H1 (cell line): ENCODE measurements at regions not wholly inside any gene's neighbourhood (a gene's known extent, or its start where the extent isn't known, plus 50 kb on each side); places are given as distances from the start of the nearest gene placed in this dataset.

Experiments
- CTCF ChIA-PET: fragments of 300-600 bp; sonication (Branson Sonifier 250); formaldehyde crosslinking; loops from one replicate; lab custom pipeline; 2021; ENCODE audit not compliant: partially characterized antibody; lab: Charles Lee
- POLR2A ChIA-PET: fragments of 300-600 bp; sonication (Branson Sonifier 250); formaldehyde crosslinking; loops from one replicate; lab custom pipeline; 2021; ENCODE audit warnings: inconsistent platforms; ENCODE audit not compliant: partially characterized antibody; lab: Charles Lee
- DNase-seq, 2 experiments: peaks; one replicate each; pipeline versions ENCODE4 v3.0.0 to v3.0.0-alpha.2; 2010 to 2022; ENCODE audit warnings: low spot score in 2 of 2, low read depth in 1 of 2, mixed read lengths in 1 of 2
- FAIRE-seq: peaks from 2 replicates; lab custom pipeline; 2011; peaks lifted over from hg19 to GRCh38; lab: Jason Lieb, UNC
- H2AFZ ChIP-seq: 2 replicates; pipeline ENCODE4 v1.8.1; 2012; ENCODE audit warnings: low read length, inconsistent platforms
- H2AK5ac ChIP-seq: 2 replicates; pipeline ENCODE4 v1.6.1; 2013; ENCODE audit warnings: low read depth, low read length
- H2BK120ac ChIP-seq: replicated peaks from 2 replicates; pipeline ENCODE3; 2013; ENCODE audit warnings: low read depth, low read length, inconsistent platforms
- H2BK12ac ChIP-seq: 2 replicates; pipeline ENCODE4 v1.6.1; 2013; ENCODE audit warnings: low read depth, low read length
- H2BK15ac ChIP-seq: 2 replicates; pipeline ENCODE4 v1.6.1; 2013; ENCODE audit warnings: low read length
- H2BK20ac ChIP-seq: 2 replicates; pipeline ENCODE4 v1.6.1; 2013; ENCODE audit warnings: low read length
- H2BK5ac ChIP-seq: 2 replicates; pipeline ENCODE4 v1.6.1; 2013; ENCODE audit warnings: low read depth, low read length
- H3K14ac ChIP-seq: 2 replicates; pipeline ENCODE4 v1.6.1; 2013; ENCODE audit warnings: inconsistent platforms; ENCODE audit not compliant: insufficient read length
- H3K18ac ChIP-seq: 2 replicates; pipeline ENCODE4 v1.6.1; 2013; ENCODE audit warnings: low read length; ENCODE audit errors: extremely low read depth
- H3K23ac ChIP-seq: 2 replicates; pipeline ENCODE4 v1.6.1; 2013; ENCODE audit warnings: inconsistent platforms; ENCODE audit not compliant: insufficient read length
- H3K23me2 ChIP-seq: 2 replicates; pipeline ENCODE4 v1.6.1; 2013; ENCODE audit warnings: low read depth, low read length
- H3K27ac ChIP-seq: 2 replicates; pipeline ENCODE4 v1.6.1; 2011; ENCODE audit warnings: low read depth, low read length, inconsistent platforms
- H3K27me3 ChIP-seq, 4 experiments: replicated peaks in 1 of 4; 1 replicate in 1 of 4; 2 replicates in 3 of 4; pipeline versions ENCODE4 v1.6.1 to v1.8.1; 2011 to 2013; ENCODE audit warnings: low read length in 3 of 4, mild to moderate bottlenecking in 3 of 4, inconsistent platforms in 2 of 4, mixed read lengths in 2 of 4, moderate library complexity in 1 of 4; ENCODE audit not compliant: control insufficient read depth in 3 of 4, insufficient read depth in 3 of 4; ENCODE audit errors: extremely low read depth in 1 of 4
- H3K36me3 ChIP-seq, 4 experiments: 2 replicates each; pipeline versions ENCODE4 v1.6.1 to v1.8.1; 2011 to 2013; ENCODE audit warnings: mild to moderate bottlenecking in 4 of 4, low read length in 3 of 4, moderate library complexity in 2 of 4, control low read depth in 1 of 4, inconsistent platforms in 1 of 4; ENCODE audit not compliant: insufficient read depth in 4 of 4, control insufficient read depth in 2 of 4
- H3K4ac ChIP-seq: replicated peaks from 2 replicates; pipeline ENCODE3; 2013; ENCODE audit warnings: low read length, low read depth, mixed read lengths, inconsistent platforms; ENCODE audit not compliant: insufficient read length
- H3K4me1 ChIP-seq, 4 experiments: replicated peaks in 1 of 4; 1 replicate in 1 of 4; 2 replicates in 3 of 4; pipeline versions ENCODE4 v1.6.1 to v1.8.1; 2011 to 2013; ENCODE audit warnings: low read length in 3 of 4, inconsistent platforms in 2 of 4, mixed read lengths in 1 of 4; ENCODE audit not compliant: insufficient read depth in 4 of 4, control insufficient read depth in 3 of 4
- H3K4me2 ChIP-seq, 2 experiments: 2 replicates each; pipeline versions ENCODE4 v1.6.1 to v1.8.1; 2011 to 2013; ENCODE audit warnings: low read depth in 2 of 2, low read length in 2 of 2, control low read depth in 1 of 2, inconsistent platforms in 1 of 2, mild to moderate bottlenecking in 1 of 2; ENCODE audit not compliant: insufficient read depth in 1 of 2
- H3K4me3 ChIP-seq, 4 experiments: fragments of 200-600, 300-600 bp in 1 of 4; sonication (generic), shearing (Covaris generic), sonication (Bioruptor Twin) in 1 of 4; 2 replicates each; pipeline versions ENCODE4 v1.5.1 to v1.8.1; 2011 to 2016; ENCODE audit warnings: low read length in 4 of 4, low read depth in 3 of 4, control low read depth in 2 of 4, inconsistent platforms in 2 of 4, mild to moderate bottlenecking in 2 of 4, mixed read lengths in 1 of 4, moderate library complexity in 1 of 4; ENCODE audit not compliant: insufficient read depth in 2 of 4; ENCODE audit errors: extremely low read depth in 1 of 4
- H3K56ac ChIP-seq: replicated peaks from 2 replicates; pipeline ENCODE3; 2013; ENCODE audit warnings: low read depth, mild to moderate bottlenecking, mixed read lengths, low read length, inconsistent platforms; ENCODE audit not compliant: insufficient read length
- H3K79me1 ChIP-seq: 2 replicates; pipeline ENCODE4 v1.6.1; 2013; ENCODE audit warnings: low read depth, low read length, control low read depth
- H3K79me2 ChIP-seq, 2 experiments: 2 replicates each; pipeline versions ENCODE4 v1.6.1 to v1.8.1; 2012 to 2013; ENCODE audit warnings: low read length in 2 of 2, mild to moderate bottlenecking in 2 of 2, inconsistent platforms in 1 of 2; ENCODE audit not compliant: insufficient read depth in 2 of 2, control insufficient read depth in 1 of 2
- H3K9ac ChIP-seq, 4 experiments: replicated peaks in 1 of 4; 1 replicate in 1 of 4; 2 replicates in 3 of 4; pipeline versions ENCODE4 v1.6.1 to v1.8.1; 2011 to 2013; ENCODE audit warnings: low read depth in 3 of 4, low read length in 3 of 4, control low read depth in 2 of 4, mild to moderate bottlenecking in 2 of 4, moderate library complexity in 2 of 4, inconsistent platforms in 1 of 4; ENCODE audit errors: extremely low read depth in 1 of 4
- H3K9me3 ChIP-seq, 2 experiments: 2 replicates each; pipeline versions ENCODE4 v1.6.1 to v1.8.1; 2012 to 2013; ENCODE audit warnings: mild to moderate bottlenecking in 2 of 2, moderate library complexity in 2 of 2, control low read depth in 1 of 2, inconsistent platforms in 1 of 2, low read depth in 1 of 2, low read length in 1 of 2, mixed read lengths in 1 of 2; ENCODE audit not compliant: insufficient read depth in 2 of 2
- H4K20me1 ChIP-seq, 2 experiments: replicated peaks in 1 of 2; 2 replicates each; pipeline versions ENCODE3 to v1.8.1; 2011 to 2013; ENCODE audit warnings: inconsistent platforms in 2 of 2, low read length in 2 of 2, mild to moderate bottlenecking in 1 of 2; ENCODE audit not compliant: insufficient read depth in 2 of 2, control insufficient read depth in 1 of 2
- H4K5ac ChIP-seq: 2 replicates; pipeline ENCODE4 v1.6.1; 2013; ENCODE audit warnings: low read length, low read depth, mixed read lengths, inconsistent platforms; ENCODE audit not compliant: insufficient read length
- H4K8ac ChIP-seq: 2 replicates; pipeline ENCODE4 v1.8.0; 2013; ENCODE audit warnings: mild to moderate bottlenecking, moderate library complexity, low read length, inconsistent platforms; ENCODE audit not compliant: insufficient read depth; ENCODE audit errors: extremely low read depth
- H4K91ac ChIP-seq: replicated peaks from 2 replicates; pipeline ENCODE3; 2013; ENCODE audit warnings: low read length, mixed read lengths, inconsistent platforms; ENCODE audit not compliant: insufficient read length
- BCL11A ChIP-seq, 2 experiments: IDR thresholded peaks; one replicate each; pipeline ENCODE4 v1.6.1; 2011; ENCODE audit warnings: low read depth in 2 of 2, low read length in 2 of 2, mild to moderate bottlenecking in 2 of 2
- CTBP2 ChIP-seq: IDR thresholded peaks from 2 replicates; pipeline ENCODE4 v1.7.0; 2011; ENCODE audit warnings: borderline replicate concordance, mild to moderate bottlenecking, moderate library complexity, mixed read lengths, low read length; ENCODE audit not compliant: insufficient read depth, insufficient read length
- CTCF ChIP-seq, 3 experiments: IDR thresholded peaks; 1 replicate in 2 of 3; 2 replicates in 1 of 3; pipeline versions ENCODE4 v1.5.1 to v1.6.1; 2011; ENCODE audit warnings: low read length in 3 of 3, mild to moderate bottlenecking in 3 of 3, inconsistent platforms in 2 of 3, low read depth in 1 of 3, moderate library complexity in 1 of 3; ENCODE audit not compliant: insufficient read depth in 1 of 3; ENCODE audit errors: control extremely low read depth in 1 of 3
- RAD21 ChIP-seq, 2 experiments: IDR thresholded peaks in 1 of 2; conservative IDR thresholded peaks in 1 of 2; 2 replicates each; pipeline ENCODE4 v1.6.1; 2011; ENCODE audit warnings: low read depth in 2 of 2, low read length in 2 of 2, improper control_type of control experiment in 1 of 2, inconsistent platforms in 1 of 2, mild to moderate bottlenecking in 1 of 2, moderate library complexity in 1 of 2
- WGBS, 2 experiments: shearing (Covaris generic) in 1 of 2; methylation state at CpG; one replicate each; pipeline versions ENCODE4 v1.1.6 to v1.1.7; 2013 to 2015; ENCODE audit warnings: low lambda C conversion rate in 2 of 2, mixed read lengths in 2 of 2, inconsistent platforms in 1 of 2, low coverage in 1 of 2, missing lambda C conversion rate in 1 of 2; ENCODE audit not compliant: insufficient replicate concordance in 2 of 2, insufficient coverage in 1 of 2, insufficient read length in 1 of 2; ENCODE audit errors: extremely low coverage in 1 of 2, missing lambda C conversion rate in 1 of 2; 5-methylcytosine and 5-hydroxymethylcytosine counted together

DNA sequence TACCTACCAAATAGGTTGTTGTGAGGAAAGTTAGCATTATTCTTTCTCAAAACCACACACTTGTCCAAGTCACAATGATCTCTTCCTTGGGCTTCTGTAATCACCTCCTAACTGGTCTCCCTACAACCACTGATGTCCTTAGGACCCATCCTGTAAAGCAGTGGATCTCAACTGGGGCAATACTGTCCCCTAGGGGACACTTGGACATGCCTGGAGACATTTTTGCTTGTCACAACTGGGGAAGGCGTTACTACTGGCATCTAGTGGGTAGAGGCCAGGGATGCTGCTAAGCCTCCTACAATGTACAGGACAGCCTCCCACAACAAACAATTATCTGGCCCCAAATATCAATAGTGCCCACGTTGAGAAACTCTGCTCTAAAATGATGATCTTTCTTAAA is 118.7 kb upstream of the AP1S2 start:
- no peak overlapping the region; the same call in 1 of the 2 replicates for H2BK20ac ChIP-seq
- H3K27ac ChIP-seq = no peak overlapping the region
- H3K4me3 ChIP-seq = no peak overlapping the region
- no peaks in the 10 kb centered on the region for H3K23me2 ChIP-seq
- no peak overlapping the region for H2AFZ ChIP-seq
- 94% methylated on average over 2 of the region's 2 CpGs; no CpG with 5 or more reads in 1 of the 2 experiments for WGBS, 2 experiments
- H3K14ac ChIP-seq = no peak overlapping the region
- DNase-seq (peak in 1 of 2 experiments; percentile 25), FAIRE-seq (peak; percentile 74)
- no peak overlapping the region for H4K5ac ChIP-seq
- no peak overlapping the region for H3K9ac ChIP-seq
- H3K23ac ChIP-seq = no peak overlapping the region
- no peak overlapping the region for H2BK120ac ChIP-seq
- no peak overlapping the region for H2BK15ac ChIP-seq
- H3K79me2 ChIP-seq = no peaks in the 10 kb centered on the region
- no peaks in the 10 kb centered on the region for H3K9me3 ChIP-seq
- POLR2A ChIA-PET = no interaction called here
- H3K56ac ChIP-seq = no peak overlapping the region
- H3K4me1 ChIP-seq = no peaks in the 10 kb centered on the region
- H2AK5ac ChIP-seq = no peak overlapping the region
- no peaks in the 10 kb centered on the region for H3K36me3 ChIP-seq
- no peak overlapping the region for H3K4ac ChIP-seq
- H4K20me1 ChIP-seq = no peaks in the 10 kb centered on the region
- no peak overlapping the region for H3K4me2 ChIP-seq
- H2BK5ac ChIP-seq = peak overlapping the region; percentile 52; the same call in 1 of the 2 replicates
- CTCF ChIA-PET = interaction anchor here (0.8 to 4.2 kb wide), 4 partner anchors 37 to 252 kb away, joined by 3 to 23 read pairs (median 4); no protein-coding TSS in a partner anchor
- TF ChIP-seq RAD21 (IDR thresholded peaks at IDR 0.05 in 1 of 2, conservative IDR thresholded peaks at IDR 0.05 in 1 of 2; ENCODE audit: low read depth in 2 of 2, low read length in 2 of 2) (peak; percentile 74 to 83), CTBP2 (no peak), BCL11A (IDR thresholded peaks at IDR 0.05; ENCODE audit: low read depth in 2 of 2, low read length in 2 of 2) (no peak), CTCF (IDR thresholded peaks at IDR 0.05; ENCODE audit: control extremely low read depth in 1 of 3, insufficient read depth in 1 of 3, low read depth in 1 of 3, low read length in 3 of 3) (peak; percentile 46 to 83 (median 65))
- no peaks in the 10 kb centered on the region for H3K79me1 ChIP-seq
- H3K27me3 ChIP-seq = no peaks in the 10 kb centered on the region
- no peak overlapping the region for H2BK12ac ChIP-seq
- H3K18ac ChIP-seq = no peak overlapping the region
- H4K8ac ChIP-seq = no peak overlapping the region
- no peak overlapping the region for H4K91ac ChIP-seq
